ENCODE measurements at regions not wholly inside any gene's neighbourhood (a gene's known extent, or its start where the extent isn't known, plus 50 kb on each side); places are given as distances from the start of the nearest gene placed in this dataset.
A peak's percentile ranks its signal among the peaks of the same experiment; 100 is the strongest.

DNA sequence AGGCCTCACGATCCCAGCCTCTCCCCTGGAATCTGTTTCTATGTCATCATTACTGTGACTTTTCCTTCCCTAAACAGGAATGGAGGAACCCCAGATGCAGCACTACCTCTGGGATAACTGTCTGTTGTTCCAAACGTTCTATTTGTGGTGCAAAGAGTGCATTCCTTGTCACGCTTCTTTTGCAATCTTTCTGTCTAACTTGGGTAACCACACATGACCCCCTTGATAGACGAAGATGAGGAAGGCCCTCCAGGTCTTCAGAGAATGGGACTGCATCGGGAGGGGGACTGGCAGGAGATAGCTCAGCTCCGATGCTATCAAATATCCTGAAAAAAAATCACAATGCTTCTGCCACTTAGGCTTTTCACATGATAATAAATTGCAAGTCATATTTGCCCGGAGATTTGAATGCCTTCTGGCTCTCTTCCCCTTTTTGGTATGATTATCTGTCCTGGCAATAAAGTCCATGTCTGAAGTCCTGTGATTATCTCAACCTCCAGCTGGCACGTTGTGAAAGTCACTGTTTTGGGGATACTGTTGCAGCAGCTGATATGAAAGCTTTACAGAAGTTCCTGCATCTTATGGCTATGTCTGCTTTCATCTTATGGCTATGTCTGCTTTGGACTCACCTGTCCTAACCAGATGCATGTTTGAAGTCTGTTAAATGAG, 148.7 kb upstream of the LMO4 start (continued):
- TF ChIP-seq ZNF253 (CRISPR knock-in tag; conservative IDR thresholded peaks at IDR 0.05) (no peak), MED1 (CRISPR knock-in tag; IDR thresholded peaks at IDR 0.05; ENCODE audit: borderline replicate concordance) (no peak), ZNF695 (CRISPR knock-in tag; IDR thresholded peaks at IDR 0.05) (no peak), PHF8 (IDR thresholded peaks at IDR 0.05; ENCODE audit: borderline replicate concordance, low read length) (no peak), PCBP1 (IDR thresholded peaks at IDR 0.05; ENCODE audit: low read depth, low read length, poor library complexity, severe bottlenecking) (no peak), SMARCA4 (IDR thresholded peaks at IDR 0.05) (peak; percentile 90), HDAC3 (IDR thresholded peaks at IDR 0.05; ENCODE audit: borderline replicate concordance, partially characterized antibody) (peak; percentile 83), MYNN (IDR thresholded peaks at IDR 0.05) (peak; percentile 29; the same call in 1 of the 2 replicates), MYNN (CRISPR knock-in tag; IDR thresholded peaks at IDR 0.05) (no peak), TOE1 (IDR thresholded peaks at IDR 0.05; ENCODE audit: borderline replicate concordance) (no peak), TOE1 (CRISPR knock-in tag; IDR thresholded peaks at IDR 0.05; ENCODE audit: borderline replicate concordance, low read depth) (no peak), YBX1 (IDR thresholded peaks at IDR 0.05) (no peak), BCL6 (CRISPR knock-in tag; IDR thresholded peaks at IDR 0.05) (peak; percentile 82), ZNF316 (IDR thresholded peaks at IDR 0.05) (peak; percentile 57), MAZ (CRISPR knock-in tag; conservative IDR thresholded peaks at IDR 0.05 in 1 of 2, IDR thresholded peaks at IDR 0.05 in 1 of 2) (peak in 1 of 2 experiments; percentile 33; a peak in 1 of 4 replicates), EWSR1 (IDR thresholded peaks at IDR 0.05; ENCODE audit: borderline replicate concordance, low read depth, partially characterized antibody) (no peak)
- TF ChIP-seq, protein P1, sequence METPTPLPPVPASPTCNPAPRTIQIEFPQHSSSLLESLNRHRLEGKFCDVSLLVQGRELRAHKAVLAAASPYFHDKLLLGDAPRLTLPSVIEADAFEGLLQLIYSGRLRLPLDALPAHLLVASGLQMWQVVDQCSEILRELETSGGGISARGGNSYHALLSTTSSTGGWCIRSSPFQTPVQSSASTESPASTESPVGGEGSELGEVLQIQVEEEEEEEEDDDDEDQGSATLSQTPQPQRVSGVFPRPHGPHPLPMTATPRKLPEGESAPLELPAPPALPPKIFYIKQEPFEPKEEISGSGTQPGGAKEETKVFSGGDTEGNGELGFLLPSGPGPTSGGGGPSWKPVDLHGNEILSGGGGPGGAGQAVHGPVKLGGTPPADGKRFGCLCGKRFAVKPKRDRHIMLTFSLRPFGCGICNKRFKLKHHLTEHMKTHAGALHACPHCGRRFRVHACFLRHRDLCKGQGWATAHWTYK (CRISPR knock-in tag; IDR thresholded peaks at IDR 0.05), result peak; percentile 93
- TF ChIP-seq, protein P2, sequence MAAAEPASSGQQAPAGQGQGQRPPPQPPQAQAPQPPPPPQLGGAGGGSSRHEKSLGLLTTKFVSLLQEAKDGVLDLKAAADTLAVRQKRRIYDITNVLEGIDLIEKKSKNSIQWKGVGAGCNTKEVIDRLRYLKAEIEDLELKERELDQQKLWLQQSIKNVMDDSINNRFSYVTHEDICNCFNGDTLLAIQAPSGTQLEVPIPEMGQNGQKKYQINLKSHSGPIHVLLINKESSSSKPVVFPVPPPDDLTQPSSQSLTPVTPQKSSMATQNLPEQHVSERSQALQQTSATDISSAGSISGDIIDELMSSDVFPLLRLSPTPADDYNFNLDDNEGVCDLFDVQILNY (CRISPR knock-in tag; IDR thresholded peaks at IDR 0.05), result no peak
- TF ChIP-seq, protein P3, sequence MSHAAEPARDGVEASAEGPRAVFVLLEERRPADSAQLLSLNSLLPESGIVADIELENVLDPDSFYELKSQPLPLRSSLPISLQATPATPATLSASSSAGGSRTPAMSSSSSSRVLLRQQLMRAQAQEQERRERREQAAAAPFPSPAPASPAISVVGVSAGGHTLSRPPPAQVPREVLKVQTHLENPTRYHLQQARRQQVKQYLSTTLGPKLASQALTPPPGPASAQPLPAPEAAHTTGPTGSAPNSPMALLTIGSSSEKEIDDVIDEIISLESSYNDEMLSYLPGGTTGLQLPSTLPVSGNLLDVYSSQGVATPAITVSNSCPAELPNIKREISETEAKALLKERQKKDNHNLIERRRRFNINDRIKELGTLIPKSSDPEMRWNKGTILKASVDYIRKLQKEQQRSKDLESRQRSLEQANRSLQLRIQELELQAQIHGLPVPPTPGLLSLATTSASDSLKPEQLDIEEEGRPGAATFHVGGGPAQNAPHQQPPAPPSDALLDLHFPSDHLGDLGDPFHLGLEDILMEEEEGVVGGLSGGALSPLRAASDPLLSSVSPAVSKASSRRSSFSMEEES (CRISPR knock-in tag; IDR thresholded peaks at IDR 0.05), result no peak
